ENCODE measurements at regions not wholly inside any gene's neighbourhood (a gene's known extent, or its start where the extent isn't known, plus 50 kb on each side); places are given as distances from the start of the nearest gene placed in this dataset.
"Not testable (repeated sequence)": the region's sequence is repeated elsewhere in the genome, so short reads cannot be mapped to it uniquely, and the experiment has no call there.

GRCh38 chr16:13845232-13845631 lies 74.7 kb upstream of the ERCC4 start:
- H3K4me1 ChIP-seq (ENCODE audit: insufficient read depth, low read length): no peaks in the 10 kb centered on the region
- H3K4me3 ChIP-seq (ENCODE audit: low read length): no peak overlapping the region
- no peaks in the 10 kb centered on the region for H3K9me3 ChIP-seq (ENCODE audit: insufficient read depth, low read depth, low read length)
- no peak overlapping the region for H3K9ac ChIP-seq (ENCODE audit: low read depth, low read length)
- 96% methylated on average over 2 of the region's 2 CpGs for WGBS
- H3K36me3 ChIP-seq (ENCODE audit: insufficient read depth, low read length): no peaks in the 10 kb centered on the region
- H3K27me3 ChIP-seq (ENCODE audit: insufficient read depth, low read length): no peaks in the 10 kb centered on the region
- H3K27ac ChIP-seq (ENCODE audit: low read depth, low read length): no peak overlapping the region

GRCh38 chr16:13848795-13849194 lies 71.2 kb upstream of the ERCC4 start:
- Histone ChIP-seq H3K27me3 (ENCODE audit: insufficient read depth, low read length) (no peaks in the 10 kb centered on the region), H3K27ac (ENCODE audit: low read depth, low read length) (no peak overlapping the region), H3K9ac (ENCODE audit: low read depth, low read length) (no peak overlapping the region), H3K36me3 (ENCODE audit: insufficient read depth, low read length) (no peaks in the 10 kb centered on the region), H3K9me3 (ENCODE audit: insufficient read depth, low read depth, low read length) (no peaks in the 10 kb centered on the region), H3K4me3 (ENCODE audit: low read length) (no peak overlapping the region), H3K4me1 (ENCODE audit: insufficient read depth, low read length) (no peaks in the 10 kb centered on the region)
- WGBS: 94% methylated on average over 2 of the region's 2 CpGs

- not testable (repeated sequence) for H3K27ac ChIP-seq (ENCODE audit: low read depth, low read length); H3K4me1 ChIP-seq (ENCODE audit: insufficient read depth, low read length); H3K27me3 ChIP-seq (ENCODE audit: insufficient read depth, low read length); H3K4me3 ChIP-seq (ENCODE audit: low read length); H3K9ac ChIP-seq (ENCODE audit: low read depth, low read length); H3K9me3 ChIP-seq (ENCODE audit: insufficient read depth, low read depth, low read length); H3K36me3 ChIP-seq (ENCODE audit: insufficient read depth, low read length)
- 89% methylated on average over 3 of the region's 4 CpGs for WGBS
Observed at GRCh38 chr16:13850173-13850572, 69.8 kb upstream of the ERCC4 start.

- Histone ChIP-seq H3K9me3 (ENCODE audit: insufficient read depth, low read depth, low read length) (no peaks in the 10 kb centered on the region), H3K36me3 (ENCODE audit: insufficient read depth, low read length) (no peaks in the 10 kb centered on the region), H3K27ac (ENCODE audit: low read depth, low read length) (no peak overlapping the region), H3K4me3 (ENCODE audit: low read length) (no peak overlapping the region), H3K27me3 (ENCODE audit: insufficient read depth, low read length) (no peaks in the 10 kb centered on the region), H3K9ac (ENCODE audit: low read depth, low read length) (no peak overlapping the region), H3K4me1 (ENCODE audit: insufficient read depth, low read length) (no peaks in the 10 kb centered on the region)
- 96% methylated on average over 5 of the region's 5 CpGs for WGBS
Observed at GRCh38 chr16:13852827-13853226, 67.1 kb upstream of the ERCC4 start.

- no peak overlapping the region for H3K9ac ChIP-seq (ENCODE audit: low read depth, low read length)
- no peaks in the 10 kb centered on the region for H3K36me3 ChIP-seq (ENCODE audit: insufficient read depth, low read length)
- no peaks in the 10 kb centered on the region for H3K27me3 ChIP-seq (ENCODE audit: insufficient read depth, low read length)
- no peak overlapping the region for H3K4me3 ChIP-seq (ENCODE audit: low read length)
- H3K9me3 ChIP-seq (ENCODE audit: insufficient read depth, low read depth, low read length): no peaks in the 10 kb centered on the region
- no peak overlapping the region for H3K27ac ChIP-seq (ENCODE audit: low read depth, low read length)
- H3K4me1 ChIP-seq (ENCODE audit: insufficient read depth, low read length): no peaks in the 10 kb centered on the region
- WGBS: 97% methylated on average over 2 of the region's 2 CpGs
Observed at GRCh38 chr16:13856398-13856797, 63.6 kb upstream of the ERCC4 start.

GRCh38 chr16:13856811-13857511 lies 63.0 kb upstream of the ERCC4 start:
- 95% methylated on average over 5 of the region's 7 CpGs for WGBS
- H3K4me1 ChIP-seq (ENCODE audit: insufficient read depth, low read length): no peaks in the 10 kb centered on the region
- H3K9ac ChIP-seq (ENCODE audit: low read depth, low read length): no peak overlapping the region
- no peaks in the 10 kb centered on the region for H3K36me3 ChIP-seq (ENCODE audit: insufficient read depth, low read length)
- H3K27ac ChIP-seq (ENCODE audit: low read depth, low read length): no peak overlapping the region
- H3K4me3 ChIP-seq (ENCODE audit: low read length): no peak overlapping the region
- no peaks in the 10 kb centered on the region for H3K27me3 ChIP-seq (ENCODE audit: insufficient read depth, low read length)
- no peaks in the 10 kb centered on the region for H3K9me3 ChIP-seq (ENCODE audit: insufficient read depth, low read depth, low read length)

GRCh38 chr16:13858873-13859580 lies 60.9 kb upstream of the ERCC4 start:
- Histone ChIP-seq H3K4me1 (ENCODE audit: insufficient read depth, low read length) (no peaks in the 10 kb centered on the region), H3K4me3 (ENCODE audit: low read length) (no peak overlapping the region), H3K27me3 (ENCODE audit: insufficient read depth, low read length) (no peaks in the 10 kb centered on the region), H3K27ac (ENCODE audit: low read depth, low read length) (no peak overlapping the region), H3K36me3 (ENCODE audit: insufficient read depth, low read length) (no peaks in the 10 kb centered on the region), H3K9me3 (ENCODE audit: insufficient read depth, low read depth, low read length) (peaks cover 8% of the 10 kb centered on the region; the same call in 1 of the 2 replicates), H3K9ac (ENCODE audit: low read depth, low read length) (no peak overlapping the region)
- WGBS: 78% methylated on average over 6 of the region's 9 CpGs

GRCh38 chr16:13863075-13863765 lies 56.7 kb upstream of the ERCC4 start:
- H3K36me3 ChIP-seq (ENCODE audit: insufficient read depth, low read length): no peaks in the 10 kb centered on the region
- peaks cover 8% of the 10 kb centered on the region; the same call in 1 of the 2 replicates for H3K9me3 ChIP-seq (ENCODE audit: insufficient read depth, low read depth, low read length)
- no peak overlapping the region for H3K4me3 ChIP-seq (ENCODE audit: low read length)
- H3K9ac ChIP-seq (ENCODE audit: low read depth, low read length): no peak overlapping the region
- no peaks in the 10 kb centered on the region for H3K4me1 ChIP-seq (ENCODE audit: insufficient read depth, low read length)
- 85% methylated on average over 3 of the region's 4 CpGs for WGBS
- H3K27ac ChIP-seq (ENCODE audit: low read depth, low read length): no peak overlapping the region
- no peaks in the 10 kb centered on the region for H3K27me3 ChIP-seq (ENCODE audit: insufficient read depth, low read length)

- Histone ChIP-seq H3K27ac (ENCODE audit: low read depth, low read length) (no peak overlapping the region), H3K4me1 (ENCODE audit: insufficient read depth, low read length) (no peaks in the 10 kb centered on the region), H3K27me3 (ENCODE audit: insufficient read depth, low read length) (no peaks in the 10 kb centered on the region), H3K9me3 (ENCODE audit: insufficient read depth, low read depth, low read length) (peaks cover 8% of the 10 kb centered on the region; the same call in 1 of the 2 replicates), H3K9ac (ENCODE audit: low read depth, low read length) (no peak overlapping the region), H3K36me3 (ENCODE audit: insufficient read depth, low read length) (no peaks in the 10 kb centered on the region), H3K4me3 (ENCODE audit: low read length) (no peak overlapping the region)
- 89% methylated on average over 4 of the region's 4 CpGs for WGBS
Observed at GRCh38 chr16:13864689-13865088, 55.3 kb upstream of the ERCC4 start.

- H3K9ac ChIP-seq (ENCODE audit: low read depth, low read length): no peak overlapping the region
- H3K9me3 ChIP-seq (ENCODE audit: insufficient read depth, low read depth, low read length): peaks cover 8% of the 10 kb centered on the region; the same call in 1 of the 2 replicates
- H3K36me3 ChIP-seq (ENCODE audit: insufficient read depth, low read length): no peaks in the 10 kb centered on the region
- 40% methylated on average over 8 of the region's 8 CpGs for WGBS
- no peaks in the 10 kb centered on the region for H3K4me1 ChIP-seq (ENCODE audit: insufficient read depth, low read length)
- H3K4me3 ChIP-seq (ENCODE audit: low read length): no peak overlapping the region
- no peaks in the 10 kb centered on the region for H3K27me3 ChIP-seq (ENCODE audit: insufficient read depth, low read length)
- no peak overlapping the region for H3K27ac ChIP-seq (ENCODE audit: low read depth, low read length)
Observed at GRCh38 chr16:13866073-13866472, 53.9 kb upstream of the ERCC4 start.

Measured in HUES64 (cell line).